Activated naive CD8-positive, alpha-beta T cell treated with anti-CD3 and anti-CD28 coated beads for 36 hours (primary cell): ENCODE measurements at regions not wholly inside any gene's neighbourhood (a gene's known extent, or its start where the extent isn't known, plus 50 kb on each side); places are given as distances from the start of the nearest gene placed in this dataset.

Experiments
- DNase-seq: peaks from one replicate; pipeline ENCODE4 v3.0.0; 2021
- H3K27ac Mint-ChIP-seq: one replicate; pipeline ENCODE4 v1.8.0; 2022; ENCODE audit warnings: mild to moderate bottlenecking, moderate library complexity, mixed read lengths
- H3K27me3 Mint-ChIP-seq: one replicate; pipeline ENCODE4 v1.8.0; 2022; ENCODE audit warnings: mild to moderate bottlenecking, mixed read lengths
- H3K36me3 Mint-ChIP-seq: one replicate; pipeline ENCODE4 v1.8.0; 2021; ENCODE audit warnings: mild to moderate bottlenecking, mixed read lengths
- H3K4me1 Mint-ChIP-seq: one replicate; pipeline ENCODE4 v1.8.0; 2021; ENCODE audit warnings: mixed read lengths
- H3K4me3 Mint-ChIP-seq: one replicate; pipeline ENCODE4 v1.8.0; 2022; ENCODE audit warnings: mild to moderate bottlenecking, moderate library complexity, mixed read lengths
- H3K9me3 Mint-ChIP-seq: one replicate; pipeline ENCODE4 v1.8.0; 2022; ENCODE audit warnings: mixed read lengths

GRCh38 chr15:47824147-47824546, 106.8 kb downstream of the SEMA6D start:
- Mint-ChIP-seq H3K27ac (no peak overlapping the region), H3K4me3 (no peak overlapping the region), H3K9me3 (no peaks in the 10 kb centered on the region), H3K36me3 (no peaks in the 10 kb centered on the region), H3K27me3 (peaks cover 15% of the 10 kb centered on the region), H3K4me1 (no peaks in the 10 kb centered on the region)
- DNase-seq, result no peak

- Mint-ChIP-seq H3K4me3 (no peak overlapping the region), H3K4me1 (no peaks in the 10 kb centered on the region), H3K27ac (no peak overlapping the region), H3K36me3 (no peaks in the 10 kb centered on the region), H3K9me3 (no peaks in the 10 kb centered on the region), H3K27me3 (peaks cover 15% of the 10 kb centered on the region)
- DNase-seq, result no peak
Observed at GRCh38 chr15:47829667-47830066, 112.4 kb downstream of the SEMA6D start.

DNA sequence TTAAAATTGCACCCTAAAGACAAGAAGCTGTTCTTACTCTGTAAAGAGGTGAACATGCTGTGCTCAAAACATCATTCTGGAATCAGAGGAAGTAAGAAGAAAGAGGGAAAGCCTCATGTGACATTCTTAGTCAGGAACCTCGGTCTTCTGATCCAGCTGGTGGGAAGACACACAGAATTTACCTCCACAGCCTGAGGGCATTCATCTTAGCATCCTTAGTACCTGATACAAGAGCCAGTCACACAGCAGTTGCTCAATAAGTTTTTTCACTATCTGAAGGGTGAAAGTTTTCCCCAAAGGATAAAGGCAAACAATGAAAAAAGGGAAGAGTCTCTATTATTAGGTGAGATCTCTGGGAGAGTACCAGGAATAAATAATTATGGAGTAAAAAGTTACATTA, 116.8 kb downstream of the SEMA6D start:
- H3K9me3 Mint-ChIP-seq, result no peaks in the 10 kb centered on the region
- H3K27me3 Mint-ChIP-seq, result no peaks in the 10 kb centered on the region
- H3K27ac Mint-ChIP-seq, result no peak overlapping the region
- H3K4me3 Mint-ChIP-seq, result no peak overlapping the region
- no peak for DNase-seq
- no peaks in the 10 kb centered on the region for H3K4me1 Mint-ChIP-seq
- no peaks in the 10 kb centered on the region for H3K36me3 Mint-ChIP-seq

GRCh38 chr15:47839233-47839825, 122.0 kb downstream of the SEMA6D start:
- DNase-seq, result no peak
- Mint-ChIP-seq H3K9me3 (no peaks in the 10 kb centered on the region), H3K27me3 (no peaks in the 10 kb centered on the region), H3K27ac (no peak overlapping the region), H3K4me1 (no peaks in the 10 kb centered on the region), H3K4me3 (no peak overlapping the region), H3K36me3 (no peaks in the 10 kb centered on the region)

GRCh38 chr15:47843124-47843663, 125.9 kb downstream of the SEMA6D start:
- Mint-ChIP-seq H3K36me3 (no peaks in the 10 kb centered on the region), H3K4me3 (no peak overlapping the region), H3K27me3 (peaks cover 3% of the 10 kb centered on the region), H3K4me1 (no peaks in the 10 kb centered on the region), H3K9me3 (no peaks in the 10 kb centered on the region), H3K27ac (no peak overlapping the region)
- no peak for DNase-seq

GRCh38 chr15:47844437-47844836, 127.1 kb downstream of the SEMA6D start:
- Mint-ChIP-seq H3K9me3 (no peaks in the 10 kb centered on the region), H3K4me3 (no peak overlapping the region), H3K4me1 (no peaks in the 10 kb centered on the region), H3K27me3 (peaks cover 3% of the 10 kb centered on the region), H3K36me3 (no peaks in the 10 kb centered on the region), H3K27ac (no peak overlapping the region)
- no peak for DNase-seq

DNA sequence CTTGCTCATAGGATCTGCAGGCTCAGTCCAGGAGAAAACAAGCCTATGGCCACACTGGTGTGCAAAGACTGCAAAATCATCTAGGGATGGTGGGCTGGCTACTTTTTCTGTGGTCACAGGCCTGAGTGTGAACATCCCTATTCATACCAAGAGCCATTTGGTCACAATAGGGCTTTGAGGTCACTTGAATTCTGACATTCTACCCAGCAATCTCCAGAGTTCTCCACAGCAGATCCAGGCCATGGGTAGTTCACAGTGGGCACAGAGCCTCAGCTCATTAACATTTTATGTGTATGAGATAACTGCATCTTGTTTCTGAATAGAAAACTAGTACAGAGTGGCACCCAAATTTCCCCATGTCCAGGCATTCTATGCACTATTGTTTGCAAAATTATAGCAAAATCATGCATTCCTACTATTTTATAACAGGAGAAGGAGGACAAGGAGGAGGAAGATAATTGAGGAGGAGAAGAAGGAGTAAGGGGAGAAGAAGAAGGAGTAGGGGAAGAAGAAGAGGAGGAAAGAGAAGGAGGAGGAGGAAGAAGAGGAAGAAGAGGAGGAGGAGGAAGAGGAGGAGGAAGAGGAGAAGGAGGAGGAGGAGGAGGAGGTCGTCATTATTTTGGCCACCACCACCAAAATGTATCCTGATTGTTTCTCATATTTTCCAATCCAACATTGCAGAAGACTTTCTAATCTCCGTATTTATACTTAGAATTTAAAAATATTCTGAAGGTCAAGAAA, 129.0 kb downstream of the SEMA6D start:
- H3K9me3 Mint-ChIP-seq, result no peaks in the 10 kb centered on the region
- no peak for DNase-seq
- H3K4me1 Mint-ChIP-seq, result no peaks in the 10 kb centered on the region
- H3K27ac Mint-ChIP-seq, result no peak overlapping the region
- H3K27me3 Mint-ChIP-seq, result peaks cover 3% of the 10 kb centered on the region
- H3K4me3 Mint-ChIP-seq, result no peak overlapping the region
- H3K36me3 Mint-ChIP-seq, result no peaks in the 10 kb centered on the region

- H3K9me3 Mint-ChIP-seq, result no peaks in the 10 kb centered on the region
- DNase-seq, result no peak
- no peaks in the 10 kb centered on the region for H3K4me1 Mint-ChIP-seq
- H3K27ac Mint-ChIP-seq, result no peak overlapping the region
- H3K36me3 Mint-ChIP-seq, result no peaks in the 10 kb centered on the region
- H3K27me3 Mint-ChIP-seq, result peaks cover 3% of the 10 kb centered on the region
- no peak overlapping the region for H3K4me3 Mint-ChIP-seq
Observed at GRCh38 chr15:47846876-47847275, 129.6 kb downstream of the SEMA6D start.

DNA sequence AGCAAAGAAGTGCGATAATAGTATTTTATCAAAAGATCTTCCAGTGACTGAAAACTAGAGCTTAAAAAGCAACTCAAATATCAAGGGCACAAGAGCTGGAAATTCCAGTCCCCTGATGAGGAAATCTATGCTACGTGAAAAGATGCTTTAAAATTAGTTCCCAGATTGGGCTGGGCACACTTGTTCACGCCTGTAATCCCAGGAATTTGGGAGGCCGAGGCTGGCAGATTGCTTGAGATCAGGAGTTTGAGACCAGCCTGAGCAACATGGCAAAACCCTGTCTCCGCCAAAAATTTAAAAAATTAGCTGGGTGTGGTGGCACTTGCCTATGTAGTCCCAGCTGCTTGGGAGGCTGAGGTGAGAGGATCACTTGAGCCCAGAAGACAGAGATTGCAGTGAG, 138.8 kb downstream of the SEMA6D start:
- no peak overlapping the region for H3K4me3 Mint-ChIP-seq
- H3K36me3 Mint-ChIP-seq, result no peaks in the 10 kb centered on the region
- no peak for DNase-seq
- H3K9me3 Mint-ChIP-seq, result no peaks in the 10 kb centered on the region
- H3K27ac Mint-ChIP-seq, result no peak overlapping the region
- no peaks in the 10 kb centered on the region for H3K4me1 Mint-ChIP-seq
- H3K27me3 Mint-ChIP-seq, result no peaks in the 10 kb centered on the region

DNA sequence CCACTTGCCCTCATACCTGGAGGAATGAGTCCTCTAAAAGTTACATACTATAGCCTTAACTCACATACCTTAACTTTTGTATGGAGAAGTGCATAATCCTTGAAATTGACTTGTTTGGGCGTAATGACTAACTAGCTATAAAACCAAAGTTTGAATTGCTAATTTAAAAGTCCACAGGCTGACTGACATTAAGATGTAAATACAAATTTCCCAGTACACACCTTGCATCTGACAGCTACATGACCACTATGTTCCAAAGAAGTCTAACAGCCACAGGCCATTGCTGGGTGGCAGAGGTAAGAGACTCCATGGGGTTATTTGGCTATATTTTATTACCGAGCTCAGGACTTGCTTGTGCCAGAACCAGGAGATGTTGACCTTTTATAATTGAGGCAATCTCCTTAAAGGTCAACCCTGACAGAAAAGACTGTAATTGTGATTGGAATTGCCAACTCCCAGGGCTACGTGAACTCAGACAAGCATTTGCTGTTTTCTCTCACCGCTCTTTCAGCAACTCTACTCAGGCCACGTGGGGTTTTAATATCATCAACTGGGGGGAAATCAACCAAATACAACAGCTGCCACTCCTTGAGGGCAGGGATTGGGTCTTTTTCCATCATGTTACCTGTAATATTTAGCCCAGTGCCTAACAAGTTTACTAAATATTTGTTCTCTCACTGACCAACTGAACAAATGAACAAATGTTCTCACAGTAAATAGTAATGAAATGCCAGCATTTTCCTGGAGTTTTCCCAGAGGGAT, 139.9 kb downstream of the SEMA6D start:
- H3K4me1 Mint-ChIP-seq, result no peaks in the 10 kb centered on the region
- no peak overlapping the region for H3K27ac Mint-ChIP-seq
- no peak overlapping the region for H3K4me3 Mint-ChIP-seq
- no peaks in the 10 kb centered on the region for H3K9me3 Mint-ChIP-seq
- no peak for DNase-seq
- no peaks in the 10 kb centered on the region for H3K27me3 Mint-ChIP-seq
- H3K36me3 Mint-ChIP-seq, result no peaks in the 10 kb centered on the region

- no peak for DNase-seq
- H3K27me3 Mint-ChIP-seq, result no peaks in the 10 kb centered on the region
- no peak overlapping the region for H3K27ac Mint-ChIP-seq
- no peaks in the 10 kb centered on the region for H3K36me3 Mint-ChIP-seq
- H3K4me1 Mint-ChIP-seq, result no peaks in the 10 kb centered on the region
- H3K4me3 Mint-ChIP-seq, result no peak overlapping the region
- no peaks in the 10 kb centered on the region for H3K9me3 Mint-ChIP-seq
Observed at GRCh38 chr15:47857776-47858167, 140.5 kb downstream of the SEMA6D start.

- Mint-ChIP-seq H3K27me3 (no peaks in the 10 kb centered on the region), H3K27ac (no peak overlapping the region), H3K4me3 (no peak overlapping the region), H3K4me1 (no peaks in the 10 kb centered on the region), H3K36me3 (no peaks in the 10 kb centered on the region), H3K9me3 (no peaks in the 10 kb centered on the region)
- DNase-seq, result no peak
Observed at GRCh38 chr15:47861111-47861903, 144.0 kb downstream of the SEMA6D start.

DNA sequence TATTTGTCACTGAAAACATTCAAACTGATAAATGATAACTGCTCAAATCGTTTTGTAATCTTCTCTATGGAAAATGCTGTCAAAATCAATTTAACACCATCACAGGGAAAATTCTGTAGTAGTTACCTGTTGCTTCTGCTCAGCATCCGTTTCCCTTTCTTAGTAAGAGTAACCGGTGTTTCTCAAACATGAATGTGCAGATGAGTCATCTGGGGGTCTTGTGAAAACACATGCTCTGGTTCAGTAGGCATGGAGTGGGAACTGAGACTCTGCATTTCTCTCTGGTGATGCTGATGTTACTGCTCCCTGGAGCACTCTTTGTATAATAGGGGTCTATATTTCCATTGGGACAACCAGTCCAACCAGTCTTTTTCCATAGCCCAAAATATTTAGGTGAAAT, 145.1 kb downstream of the SEMA6D start:
- Mint-ChIP-seq H3K4me1 (no peaks in the 10 kb centered on the region), H3K36me3 (no peaks in the 10 kb centered on the region)

GRCh38 chr15:47866446-47866845, 149.1 kb downstream of the SEMA6D start:
- DNase-seq, result no peak
- no peak overlapping the region for H3K27ac Mint-ChIP-seq
- H3K9me3 Mint-ChIP-seq, result peaks cover 2% of the 10 kb centered on the region
- H3K4me3 Mint-ChIP-seq, result no peak overlapping the region
- H3K4me1 Mint-ChIP-seq, result no peaks in the 10 kb centered on the region
- peaks cover 3% of the 10 kb centered on the region for H3K27me3 Mint-ChIP-seq
- H3K36me3 Mint-ChIP-seq, result no peaks in the 10 kb centered on the region

More for the DNA sequence above, 145.1 kb downstream of the SEMA6D start:
- no peak overlapping the region for H3K4me3 Mint-ChIP-seq
- no peaks in the 10 kb centered on the region for H3K9me3 Mint-ChIP-seq
- no peak for DNase-seq
- H3K27me3 Mint-ChIP-seq, result no peaks in the 10 kb centered on the region
- H3K27ac Mint-ChIP-seq, result no peak overlapping the region
